NB4 (cell line): ENCODE measurements at regions not wholly inside any gene's neighbourhood (a gene's known extent, or its start where the extent isn't known, plus 50 kb on each side); places are given as distances from the start of the nearest gene placed in this dataset.

Experiments used
- POLR2A ChIP-seq: IDR thresholded peaks from 2 replicates; pipeline ENCODE4 v1.6.1; 2011; ENCODE audit warnings: mild to moderate bottlenecking; ENCODE audit not compliant: insufficient read length; ENCODE audit errors: extremely low read depth
- TF ChIP-seq, protein P1 (sequence below): IDR thresholded peaks from one replicate; pipeline ENCODE4 v1.5.1; 2012; ENCODE audit warnings: low read depth, low read length

DNA sequence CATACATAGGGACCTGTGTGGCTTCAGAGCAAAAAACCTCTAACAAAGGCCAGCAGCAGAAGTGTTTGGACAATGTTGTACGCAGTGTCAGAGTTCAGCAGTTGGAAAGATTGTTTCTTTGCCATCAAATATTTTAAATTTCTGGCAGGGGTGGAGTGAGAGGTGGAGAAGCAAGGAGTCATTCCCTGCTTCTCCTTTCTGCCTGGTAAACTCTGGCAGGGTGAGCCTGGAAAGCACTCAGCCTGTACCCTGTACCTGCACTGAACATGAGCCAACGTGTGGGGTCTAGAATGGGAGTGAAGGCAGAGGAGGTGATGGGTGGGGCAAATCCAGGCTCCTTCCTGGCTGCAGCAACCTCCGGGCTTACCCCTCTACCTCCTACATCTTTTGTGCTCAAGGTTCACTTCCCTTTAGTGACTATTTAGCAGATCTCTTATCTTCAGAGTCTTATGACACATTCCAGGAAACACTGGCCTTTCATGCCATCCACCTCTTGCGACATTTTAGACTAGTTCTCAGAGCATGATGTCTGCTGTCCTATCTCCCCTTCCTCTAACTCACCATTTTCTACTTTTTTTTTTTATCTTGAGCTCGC is 445.0 kb upstream of the PIK3R1 start:
- TF ChIP-seq, protein P1, sequence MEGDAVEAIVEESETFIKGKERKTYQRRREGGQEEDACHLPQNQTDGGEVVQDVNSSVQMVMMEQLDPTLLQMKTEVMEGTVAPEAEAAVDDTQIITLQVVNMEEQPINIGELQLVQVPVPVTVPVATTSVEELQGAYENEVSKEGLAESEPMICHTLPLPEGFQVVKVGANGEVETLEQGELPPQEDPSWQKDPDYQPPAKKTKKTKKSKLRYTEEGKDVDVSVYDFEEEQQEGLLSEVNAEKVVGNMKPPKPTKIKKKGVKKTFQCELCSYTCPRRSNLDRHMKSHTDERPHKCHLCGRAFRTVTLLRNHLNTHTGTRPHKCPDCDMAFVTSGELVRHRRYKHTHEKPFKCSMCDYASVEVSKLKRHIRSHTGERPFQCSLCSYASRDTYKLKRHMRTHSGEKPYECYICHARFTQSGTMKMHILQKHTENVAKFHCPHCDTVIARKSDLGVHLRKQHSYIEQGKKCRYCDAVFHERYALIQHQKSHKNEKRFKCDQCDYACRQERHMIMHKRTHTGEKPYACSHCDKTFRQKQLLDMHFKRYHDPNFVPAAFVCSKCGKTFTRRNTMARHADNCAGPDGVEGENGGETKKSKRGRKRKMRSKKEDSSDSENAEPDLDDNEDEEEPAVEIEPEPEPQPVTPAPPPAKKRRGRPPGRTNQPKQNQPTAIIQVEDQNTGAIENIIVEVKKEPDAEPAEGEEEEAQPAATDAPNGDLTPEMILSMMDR: no peak
- TF ChIP-seq POLR2A: no peak
